VCaP (cell line): ENCODE measurements at regions not wholly inside any gene's neighbourhood (a gene's known extent, or its start where the extent isn't known, plus 50 kb on each side); places are given as distances from the start of the nearest gene placed in this dataset.

Experiments
- H3K27ac ChIP-seq: fragments of 450-650 bp; 2 replicates; pipeline ENCODE4 v1.5.1; 2017
- CTCF ChIP-seq: fragments of 450-650 bp; conservative IDR thresholded peaks from 2 replicates; pipeline ENCODE4 v1.5.1; 2017; ENCODE audit warnings: mild to moderate bottlenecking, moderate library complexity

- no peak for TF ChIP-seq CTCF
- H3K27ac ChIP-seq, result no peak overlapping the region
Measured at GRCh38 chrX:129039176-129039575, 484.1 kb downstream of the SMARCA1 start.

- no peak for TF ChIP-seq CTCF
- H3K27ac ChIP-seq, result no peak overlapping the region
Measured at GRCh38 chrX:129037389-129037788, 485.9 kb downstream of the SMARCA1 start.

- no peak overlapping the region for H3K27ac ChIP-seq
- TF ChIP-seq CTCF, result no peak
Measured at GRCh38 chrX:129035180-129035579, 488.1 kb downstream of the SMARCA1 start.

- H3K27ac ChIP-seq, result no peak overlapping the region
- TF ChIP-seq CTCF, result no peak
Measured at GRCh38 chrX:129034196-129034595, 489.1 kb downstream of the SMARCA1 start.

- no peak for TF ChIP-seq CTCF
- peak overlapping the region; percentile 40; the same call in 1 of the 2 replicates for H3K27ac ChIP-seq
Measured at GRCh38 chrX:129026202-129026601, 497.1 kb downstream of the SMARCA1 start.

GRCh38 chrX:129025376-129025775 is 497.9 kb downstream of the SMARCA1 start:
- no peak for TF ChIP-seq CTCF
- H3K27ac ChIP-seq, result peak overlapping the region; percentile 40; the same call in 1 of the 2 replicates

- H3K27ac ChIP-seq, result no peak overlapping the region
Measured at GRCh38 chrX:129019412-129019811, 503.9 kb downstream of the SMARCA1 start.

More at GRCh38 chrX:129019412-129019811, 503.9 kb downstream of the SMARCA1 start:
- no peak for TF ChIP-seq CTCF
